NAMALWA (cell line): ENCODE measurements at regions not wholly inside any gene's neighbourhood (a gene's known extent, or its start where the extent isn't known, plus 50 kb on each side); places are given as distances from the start of the nearest gene placed in this dataset.
"Not testable (repeated sequence)": the region's sequence is repeated elsewhere in the genome, so short reads cannot be mapped to it uniquely, and the experiment has no call there.

Source experiments
- DNase-seq: peaks from one replicate; pipeline ENCODE4 v3.0.0-alpha.2; 2015; ENCODE audit warnings: low spot score

- DNase-seq = no peak
Measured at GRCh38 chr6:3900744-3901336, 51.7 kb downstream of the FAM50B start.

GRCh38 chr6:3902871-3903648, 53.9 kb downstream of the FAM50B start:
- no peak for DNase-seq

GRCh38 chr6:3904518-3904917, 55.3 kb downstream of the FAM50B start:
- DNase-seq = no peak

- DNase-seq = no peak
Measured at GRCh38 chr6:3905945-3906845, 57.0 kb downstream of the FAM50B start.

- DNase-seq = no peak
Measured at GRCh38 chr6:3906846-3907151, 57.6 kb downstream of the FAM50B start.

GRCh38 chr6:3908223-3908622, 59.0 kb downstream of the FAM50B start:
- no peak for DNase-seq

DNA sequence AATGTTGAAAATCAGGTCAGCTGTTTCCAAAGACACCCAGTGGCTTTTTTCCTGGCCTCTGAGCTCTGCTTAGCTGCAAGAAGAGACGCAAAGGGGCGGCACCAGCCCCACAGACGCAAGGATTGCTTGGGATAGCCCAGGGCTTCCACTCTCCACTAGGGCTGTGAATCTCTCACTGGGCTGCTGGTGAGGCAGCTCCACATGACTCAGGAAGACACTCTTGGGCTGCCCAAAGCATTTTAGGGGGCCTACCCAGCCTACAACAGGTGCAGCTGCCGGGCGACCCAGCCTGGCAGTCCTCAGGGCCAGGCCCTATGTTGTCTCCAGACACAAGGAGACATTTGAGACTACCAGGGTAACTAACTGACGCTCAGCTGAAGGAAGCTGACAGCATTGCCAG, 59.8 kb downstream of the FAM50B start:
- no peak for DNase-seq

DNA sequence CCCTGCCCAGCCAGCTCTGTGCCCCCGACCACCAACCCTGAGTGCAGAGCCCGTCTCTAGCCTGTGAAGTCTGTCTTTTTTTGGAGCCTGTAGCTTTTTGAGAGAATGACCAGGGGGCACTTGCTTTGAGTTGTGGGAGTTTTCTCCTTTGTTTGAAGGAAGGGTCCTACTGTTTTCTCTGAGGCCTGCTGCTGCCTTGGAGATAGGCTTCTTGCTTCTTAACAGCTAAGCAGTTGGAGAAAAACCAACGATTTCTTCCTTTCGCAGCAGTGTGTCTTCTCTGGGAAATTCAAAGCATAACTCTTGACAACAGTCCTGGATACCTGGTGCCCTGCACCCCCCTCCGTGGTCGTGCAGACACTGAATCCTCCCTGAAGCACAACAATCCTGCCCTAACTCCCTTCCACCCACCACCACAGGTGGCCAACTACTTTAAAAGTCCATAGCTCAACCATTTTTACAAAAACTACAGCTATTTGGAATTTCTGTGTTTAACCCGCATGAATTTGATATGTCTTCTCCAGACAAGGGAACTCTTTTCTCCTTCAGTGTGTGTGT, 61.0 kb downstream of the FAM50B start:
- DNase-seq = no peak

GRCh38 chr6:3911130-3911529, 62.0 kb downstream of the FAM50B start:
- no peak for DNase-seq

DNA sequence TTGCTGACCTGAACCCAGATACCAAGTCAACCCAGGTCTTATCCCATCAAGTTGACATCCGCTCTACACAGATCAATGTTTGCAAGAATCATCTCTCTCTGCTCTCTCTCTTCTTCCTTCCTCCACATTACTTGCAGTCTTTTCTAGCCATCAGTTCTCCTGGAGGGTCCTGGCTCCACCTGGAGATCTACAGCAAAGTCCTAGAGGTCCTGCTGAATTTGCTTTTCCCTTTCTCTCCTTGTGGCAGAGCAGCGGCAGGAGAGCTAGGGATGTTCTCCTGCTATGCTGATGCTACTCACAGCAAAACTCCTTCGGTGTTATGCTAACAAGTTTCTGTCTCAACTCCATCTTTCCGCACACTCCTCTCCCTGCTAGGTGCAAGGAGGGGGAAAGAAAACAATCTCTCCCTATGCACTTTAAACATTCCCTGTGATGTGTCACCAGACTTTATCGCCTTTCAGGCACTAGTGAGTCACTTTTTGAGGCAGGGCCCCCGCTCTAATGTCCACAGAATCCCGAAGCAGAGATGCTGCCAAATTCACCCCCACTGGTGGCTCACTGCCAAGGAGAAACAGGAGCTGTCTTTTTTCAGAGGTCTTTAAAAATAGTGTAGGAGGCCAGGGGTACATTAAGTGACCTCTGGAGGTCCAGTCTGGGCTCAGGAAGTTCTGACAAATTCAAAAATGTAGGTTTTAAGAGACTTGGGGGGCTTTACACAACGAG, 62.6 kb downstream of the FAM50B start:
- DNase-seq = no peak

- no peak for DNase-seq
Measured at GRCh38 chr6:3912361-3913076, 63.3 kb downstream of the FAM50B start.

- DNase-seq = no peak
Measured at GRCh38 chr6:3913077-3913957, 64.1 kb downstream of the FAM50B start.

GRCh38 chr6:3913958-3914337, 64.8 kb downstream of the FAM50B start:
- DNase-seq = no peak

- DNase-seq = no peak
Measured at GRCh38 chr6:3915076-3915791, 66.1 kb downstream of the FAM50B start.

GRCh38 chr6:3916211-3916610, 67.0 kb downstream of the FAM50B start:
- no peak for DNase-seq

- DNase-seq = not testable (repeated sequence)
Measured at GRCh38 chr6:3916749-3917148, 67.6 kb downstream of the FAM50B start.

- no peak for DNase-seq
Measured at GRCh38 chr6:3918469-3918868, 69.3 kb downstream of the FAM50B start.

DNA sequence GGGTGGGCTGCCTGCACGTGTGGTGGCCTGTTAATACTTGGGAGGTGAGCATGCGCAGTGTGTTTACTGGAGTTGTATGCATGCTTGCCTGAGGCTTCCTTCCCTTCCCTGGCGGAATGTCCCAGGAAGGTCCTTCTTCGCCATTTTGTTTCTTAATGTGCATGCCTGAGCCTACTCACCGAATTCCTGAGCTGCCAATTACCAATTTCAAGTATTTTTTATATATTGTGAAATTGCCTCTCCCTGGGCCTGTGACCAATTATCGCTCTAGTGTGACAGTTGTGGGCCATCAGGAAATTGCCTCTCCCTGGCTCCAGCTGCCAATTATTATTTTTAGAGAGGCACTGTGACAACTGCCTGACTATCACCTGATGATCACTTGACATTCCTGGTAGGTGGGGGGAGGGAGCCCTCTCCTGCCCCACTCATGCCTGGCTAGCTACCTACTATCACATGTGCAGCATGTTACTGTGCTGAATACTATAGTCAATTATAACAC, 70.0 kb downstream of the FAM50B start:
- DNase-seq = no peak

- no peak for DNase-seq
Measured at GRCh38 chr6:3919849-3920248, 70.7 kb downstream of the FAM50B start.

- DNase-seq = no peak
Measured at GRCh38 chr6:3920321-3920720, 71.1 kb downstream of the FAM50B start.
